Stimulated activated CD8-positive, alpha-beta memory T cell treated with anti-CD3 and anti-CD28 coated beads, Interleukin-12 subunit alpha, Interleukin-12 subunit beta, amount 100 ng/mL, for 24 hours (primary cell): ENCODE measurements at regions not wholly inside any gene's neighbourhood (a gene's known extent, or its start where the extent isn't known, plus 50 kb on each side); places are given as distances from the start of the nearest gene placed in this dataset.

ENCODE experiments used
- DNase-seq: peaks from one replicate; pipeline ENCODE4 v3.0.0-alpha.2; 2020; ENCODE audit errors: extremely low read depth

DNA sequence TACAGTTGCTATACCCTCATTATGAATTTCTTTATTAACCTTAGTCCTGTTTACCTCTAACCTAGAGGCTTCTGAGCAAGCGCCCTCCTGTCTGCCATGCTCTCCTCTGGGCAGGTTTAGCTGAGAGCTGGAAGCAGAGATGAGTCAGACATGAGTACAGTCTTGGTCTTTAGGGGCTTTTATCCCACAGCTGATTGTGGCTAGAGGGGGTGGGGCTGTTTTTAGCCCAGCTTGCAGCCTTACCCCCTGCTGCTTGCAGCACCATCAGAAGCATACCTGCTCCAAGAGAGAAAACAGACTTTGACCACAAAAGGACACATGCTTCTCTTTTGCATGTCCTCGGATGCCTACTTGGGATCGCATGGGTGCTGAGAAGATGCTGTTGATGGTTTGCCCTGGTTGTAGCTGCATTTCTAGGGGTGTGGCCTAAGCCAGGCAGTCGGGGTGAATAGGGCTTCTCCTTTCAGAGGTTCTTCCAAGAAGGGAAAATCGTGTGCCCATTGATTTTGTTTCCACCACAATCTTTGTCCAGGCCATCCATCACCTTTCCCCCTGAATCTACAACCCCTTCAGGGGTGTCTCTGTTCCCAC lies 115.0 kb upstream of the LGALSL start:
- no peak for DNase-seq

GRCh38 chr2:64341461-64341860 lies 112.5 kb upstream of the LGALSL start:
- no peak for DNase-seq

- DNase-seq = no peak
These were observed 111.5 kb upstream of the LGALSL start for GRCh38 chr2:64342195-64343099.

GRCh38 chr2:64344999-64345576 lies 108.9 kb upstream of the LGALSL start:
- DNase-seq = no peak

GRCh38 chr2:64345998-64346397 lies 108.0 kb upstream of the LGALSL start:
- DNase-seq = no peak

DNA sequence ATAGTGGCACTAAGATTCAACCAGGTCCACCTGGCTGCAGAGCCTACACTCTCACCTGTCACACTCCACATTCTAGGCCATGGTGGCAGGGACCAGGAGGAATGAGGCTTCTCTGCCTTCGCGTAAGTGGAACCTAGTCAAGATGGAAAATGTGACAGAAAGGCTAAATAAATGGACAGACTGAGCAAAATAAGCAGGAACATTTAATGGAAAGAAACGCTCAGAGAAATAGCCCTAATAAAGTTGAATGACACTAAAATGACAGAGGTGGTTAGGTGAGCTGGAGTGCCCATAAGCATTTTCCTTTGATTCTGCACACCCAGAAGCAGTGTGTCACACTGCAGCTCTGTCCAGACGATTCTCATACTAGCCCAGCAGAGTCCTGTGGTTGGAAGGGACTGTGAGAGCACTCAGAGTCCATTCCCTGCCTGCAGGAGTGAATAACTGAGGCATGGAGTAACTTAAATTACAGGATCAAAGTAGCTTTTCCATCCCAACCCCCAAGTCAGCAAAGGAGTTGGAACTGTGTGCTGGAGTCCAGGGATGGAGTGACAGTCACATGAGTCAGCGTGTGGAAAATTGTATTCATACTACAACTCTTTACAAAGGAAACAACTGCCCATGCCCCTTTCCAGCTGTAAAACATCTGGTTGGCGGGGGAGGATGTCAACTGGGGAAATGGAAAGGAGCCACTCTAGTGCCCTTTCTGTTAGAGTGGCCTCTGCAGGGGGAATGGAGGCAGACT lies 105.4 kb upstream of the LGALSL start:
- no peak for DNase-seq

- no peak for DNase-seq
These were observed 104.8 kb upstream of the LGALSL start for GRCh38 chr2:64349131-64349530.

- no peak for DNase-seq
These were observed 103.0 kb upstream of the LGALSL start for GRCh38 chr2:64350996-64351395.

GRCh38 chr2:64352292-64352691 lies 101.7 kb upstream of the LGALSL start:
- DNase-seq = no peak

- no peak for DNase-seq
These were observed 98.9 kb upstream of the LGALSL start for GRCh38 chr2:64354857-64355680.

DNA sequence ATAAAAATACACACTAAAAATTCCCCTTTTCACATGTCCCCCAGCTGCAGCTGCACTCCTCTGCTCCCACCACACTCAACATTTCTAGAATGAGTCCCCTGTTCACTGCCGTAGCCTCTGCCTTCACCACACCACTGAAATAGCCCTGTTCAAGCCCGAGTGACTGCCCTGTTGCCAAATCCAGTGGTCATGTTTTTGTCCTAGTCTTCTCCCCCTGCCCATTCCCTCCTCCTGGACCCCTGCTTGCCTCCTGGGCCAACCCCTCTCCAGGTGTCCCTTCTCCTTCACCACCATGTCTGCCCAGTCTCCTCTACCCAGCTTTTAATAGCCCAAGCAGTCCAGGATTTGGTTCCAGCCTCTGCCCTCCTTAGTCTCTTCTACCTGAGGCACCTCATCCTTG lies 97.1 kb upstream of the LGALSL start:
- DNase-seq = no peak

GRCh38 chr2:64359171-64359891 lies 94.6 kb upstream of the LGALSL start:
- no peak for DNase-seq

DNA sequence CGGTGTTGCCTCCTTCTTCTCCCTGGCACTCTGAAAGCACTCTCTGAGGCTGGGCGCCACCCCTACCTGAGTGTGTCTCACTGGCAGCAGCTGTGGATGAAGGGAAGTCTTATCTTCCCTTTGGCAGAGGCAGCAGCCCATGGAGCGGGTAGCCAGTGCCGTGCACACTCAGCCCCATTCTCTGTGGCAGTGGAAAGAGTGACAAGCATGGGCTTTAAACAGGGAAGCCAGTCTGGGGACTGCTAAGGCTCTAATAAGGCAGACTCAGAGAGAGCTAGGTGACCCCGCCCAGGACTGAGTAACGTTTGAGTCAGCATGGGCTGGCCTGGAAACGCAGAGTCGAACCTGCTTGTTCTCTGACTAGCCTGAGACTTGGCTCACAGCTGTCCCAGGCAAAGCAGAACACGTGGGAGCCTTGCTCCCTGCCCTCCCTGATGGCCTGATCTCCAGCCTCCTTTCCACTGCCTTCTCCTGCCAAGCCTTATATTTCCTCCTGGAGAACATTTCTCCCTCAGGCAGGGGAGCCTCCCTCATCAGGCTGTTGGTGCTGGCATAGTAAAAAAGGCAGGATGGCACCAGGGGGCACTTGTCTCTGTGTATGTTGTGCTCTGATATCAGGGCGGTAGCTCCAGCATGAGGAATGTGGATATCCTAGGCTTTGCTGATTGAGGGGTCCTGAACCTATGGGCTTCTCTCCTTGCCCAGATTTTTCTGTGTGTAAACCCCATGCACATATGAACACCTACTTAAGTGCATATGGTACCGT lies 93.9 kb upstream of the LGALSL start:
- peak; percentile 25 for DNase-seq

DNA sequence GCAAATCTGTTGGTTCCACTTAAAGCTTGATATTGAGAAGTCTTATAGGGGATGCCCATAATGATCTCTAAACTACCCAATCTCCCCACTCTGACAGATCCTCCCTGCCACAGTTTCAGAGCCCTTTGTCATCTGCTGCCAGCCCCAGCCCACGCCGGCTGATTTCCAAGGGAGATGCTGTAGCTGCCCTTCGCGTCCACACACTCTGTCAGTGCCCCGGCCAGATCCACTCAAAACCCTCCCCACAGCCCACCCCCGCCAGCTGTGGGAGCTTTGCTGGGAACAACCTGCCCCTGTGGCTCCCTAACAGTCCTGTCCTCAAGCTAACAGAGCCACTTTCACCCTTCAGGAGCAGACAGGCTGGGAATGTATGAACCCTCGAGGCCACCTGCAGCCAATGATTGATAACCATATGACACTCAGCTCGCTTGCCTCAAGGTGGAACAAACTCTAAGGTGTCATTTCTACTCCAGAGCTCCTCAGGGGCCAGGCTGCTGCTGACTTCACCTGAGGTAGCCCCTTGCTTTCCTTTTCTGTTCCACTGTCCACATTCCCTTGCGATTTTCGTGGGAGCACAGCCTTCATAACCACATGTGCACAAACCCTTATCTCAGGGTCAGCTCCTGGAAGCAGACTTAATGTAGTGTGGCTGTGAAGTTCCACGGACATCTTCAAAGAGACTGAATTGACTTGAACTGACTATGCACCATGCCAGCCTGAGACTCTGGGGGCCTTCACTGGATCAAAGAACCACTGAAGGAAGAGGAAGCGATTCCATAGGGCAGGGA lies 92.6 kb upstream of the LGALSL start:
- no peak for DNase-seq

- no peak for DNase-seq
These were observed 91.4 kb upstream of the LGALSL start for GRCh38 chr2:64362562-64363026.

- no peak for DNase-seq
These were observed 90.8 kb upstream of the LGALSL start for GRCh38 chr2:64363140-64363539.

DNA sequence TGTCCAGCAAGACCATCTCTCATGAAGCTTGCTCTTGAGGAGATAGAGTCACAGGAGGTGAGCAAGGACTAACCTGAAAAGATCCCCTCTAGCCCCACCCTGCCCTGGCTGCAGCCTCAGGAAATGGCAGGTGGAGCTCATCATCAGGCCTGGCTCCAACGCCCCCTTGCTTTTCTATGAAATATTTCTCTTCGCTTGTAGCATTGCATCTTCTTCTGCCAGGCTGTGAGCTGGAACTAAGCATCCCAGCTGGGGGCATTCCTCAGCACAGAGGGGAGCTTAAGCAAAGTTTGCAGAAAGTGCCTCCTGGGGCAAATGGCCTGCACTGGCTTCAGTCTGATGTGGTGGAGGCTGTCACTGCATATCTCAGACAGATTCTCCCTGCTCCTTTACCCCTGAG lies 90.1 kb upstream of the LGALSL start:
- no peak for DNase-seq

DNA sequence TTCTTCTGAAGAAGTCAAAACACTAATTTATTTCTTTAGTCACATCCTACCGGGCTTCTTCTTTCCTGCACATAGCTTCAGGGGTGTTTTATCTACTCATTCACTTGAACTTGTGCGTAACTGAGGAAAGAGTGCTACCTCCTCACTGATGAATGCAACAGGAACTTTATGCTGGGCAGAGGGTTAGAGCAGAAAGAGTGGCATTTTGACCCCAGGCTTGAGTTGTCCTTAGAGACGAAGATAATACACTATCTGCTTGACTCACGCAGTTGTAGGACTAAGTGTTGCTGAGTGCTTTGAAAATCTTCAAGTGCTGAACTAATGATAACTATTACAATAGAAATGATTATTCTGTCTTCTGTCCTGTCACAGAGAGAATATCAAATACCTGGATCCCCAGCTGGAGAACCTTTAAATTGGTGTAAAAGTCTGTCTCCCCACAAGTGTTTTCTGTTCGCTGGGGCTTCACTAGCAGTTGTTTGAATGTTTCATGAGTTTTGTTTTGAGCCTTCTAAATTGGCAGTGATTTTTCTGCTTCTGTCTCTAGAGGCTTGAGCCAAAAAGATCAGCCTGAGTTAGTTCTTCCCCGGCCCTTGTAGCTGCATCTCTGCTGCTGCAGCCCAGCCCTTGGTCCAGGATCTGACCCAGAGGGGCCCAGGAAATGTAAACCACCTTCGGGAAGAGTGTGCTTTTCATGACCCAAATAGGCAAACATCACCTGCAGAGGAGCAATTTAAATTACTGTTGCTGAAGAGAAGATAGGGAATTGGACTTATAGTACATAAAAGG lies 86.3 kb upstream of the LGALSL start:
- DNase-seq = no peak
